ENCODE measurements at regions not wholly inside any gene's neighbourhood (a gene's known extent, or its start where the extent isn't known, plus 50 kb on each side); places are given as distances from the start of the nearest gene placed in this dataset.

- H3K36me3 ChIP-seq = no peaks in the 10 kb centered on the region
- 76 to 79% methylated on average over 2 of the region's 2 CpGs for WGBS, 2 donors
- intact Hi-C loops (cut with DNase I) = no loop called here
- H3K27ac ChIP-seq = no peak overlapping the region
- H3K4me3 ChIP-seq (replicated peaks in 1 of 3) = no peak overlapping the region
- H3K9me3 ChIP-seq = no peaks in the 10 kb centered on the region
- no peaks in the 10 kb centered on the region for H3K4me1 ChIP-seq
- TF ChIP-seq POLR2A (IDR thresholded peaks at IDR 0.05) (no peak), CTCF (IDR thresholded peaks at IDR 0.05) (no peak)
- no peaks in the 10 kb centered on the region for H3K27me3 ChIP-seq
- DNase-seq = no peak
Measured at GRCh38 chr5:125176005-125176390, 429.6 kb upstream of the ZNF608 start.

GRCh38 chr5:125177340-125177739 is 430.9 kb upstream of the ZNF608 start:
- DNase-seq = no peak
- Histone ChIP-seq H3K27me3 (no peaks in the 10 kb centered on the region), H3K4me1 (no peaks in the 10 kb centered on the region), H3K9me3 (no peaks in the 10 kb centered on the region), H3K27ac (no peak overlapping the region), H3K36me3 (no peaks in the 10 kb centered on the region), H3K4me3 (replicated peaks in 1 of 3) (no peak overlapping the region)
- intact Hi-C loops (cut with DNase I) = no loop called here
- no peak for TF ChIP-seq POLR2A (IDR thresholded peaks at IDR 0.05)
- no peak for TF ChIP-seq CTCF (IDR thresholded peaks at IDR 0.05)
- 94 to 95% methylated on average over 4 of the region's 4 CpGs for WGBS, 2 donors

GRCh38 chr5:125179612-125180011 is 433.2 kb upstream of the ZNF608 start:
- no peaks in the 10 kb centered on the region for H3K9me3 ChIP-seq
- H3K27ac ChIP-seq = no peak overlapping the region
- H3K4me3 ChIP-seq (replicated peaks in 1 of 3) = no peak overlapping the region
- no peaks in the 10 kb centered on the region for H3K4me1 ChIP-seq
- TF ChIP-seq CTCF (IDR thresholded peaks at IDR 0.05) (no peak), POLR2A (IDR thresholded peaks at IDR 0.05) (no peak)
- DNase-seq = no peak
- no peaks in the 10 kb centered on the region for H3K27me3 ChIP-seq
- intact Hi-C loops (cut with DNase I) = no loop called here
- no peaks in the 10 kb centered on the region for H3K36me3 ChIP-seq

- no peak for DNase-seq
- no peaks in the 10 kb centered on the region for H3K27me3 ChIP-seq
- H3K36me3 ChIP-seq = no peaks in the 10 kb centered on the region
- 65 to 80% methylated on average over 2 of the region's 2 CpGs for WGBS, 2 donors
- H3K4me3 ChIP-seq (replicated peaks in 1 of 3) = no peak overlapping the region
- H3K27ac ChIP-seq = no peak overlapping the region
- no peaks in the 10 kb centered on the region for H3K4me1 ChIP-seq
- no peaks in the 10 kb centered on the region for H3K9me3 ChIP-seq
- intact Hi-C loops (cut with DNase I) = no loop called here
- TF ChIP-seq POLR2A (IDR thresholded peaks at IDR 0.05) = no peak
- no peak for TF ChIP-seq CTCF (IDR thresholded peaks at IDR 0.05)
Measured at GRCh38 chr5:125180231-125180829, 433.9 kb upstream of the ZNF608 start.

GRCh38 chr5:125181159-125181558 is 434.7 kb upstream of the ZNF608 start:
- H3K27ac ChIP-seq = no peak overlapping the region
- H3K4me1 ChIP-seq = no peaks in the 10 kb centered on the region
- H3K36me3 ChIP-seq = no peaks in the 10 kb centered on the region
- H3K9me3 ChIP-seq = no peaks in the 10 kb centered on the region
- intact Hi-C loops (cut with DNase I) = no loop called here
- 70 to 71% methylated on average over 1 of the region's 1 CpG for WGBS, 2 donors
- TF ChIP-seq CTCF (IDR thresholded peaks at IDR 0.05) (no peak), POLR2A (IDR thresholded peaks at IDR 0.05) (no peak)
- no peaks in the 10 kb centered on the region for H3K27me3 ChIP-seq
- no peak for DNase-seq
- no peak overlapping the region for H3K4me3 ChIP-seq (replicated peaks in 1 of 3)
